Esophagus squamous epithelium (tissue), 5 donors: ENCODE measurements at regions not wholly inside any gene's neighbourhood (a gene's known extent, or its start where the extent isn't known, plus 50 kb on each side); places are given as distances from the start of the nearest gene placed in this dataset.
A peak's percentile ranks its signal among the peaks of the same experiment; 100 is the strongest.
"Not testable (repeated sequence)": the region's sequence is repeated elsewhere in the genome, so short reads cannot be mapped to it uniquely, and the experiment has no call there.

Experiments
- DNase-seq: peaks from one replicate; lab custom pipeline; 2025; lab: John Stamatoyannopoulos, UW
- H3K27ac ChIP-seq, 4 donors: fragments of 200-600 bp; sonication (generic); one replicate each; pipeline ENCODE4 v1.5.1; 2016 to 2019; ENCODE audit warnings: mild to moderate bottlenecking in 1 of 4
- H3K27me3 ChIP-seq, 4 donors: fragments of 200-600 bp; sonication (generic); 1 replicate in 3 of 4; 2 replicates in 1 of 4; pipeline versions ENCODE4 v1.5.1 to v1.6.0; 2017 to 2021; ENCODE audit warnings: antibody characterized with exemption in 1 of 4
- H3K36me3 ChIP-seq, 3 donors: fragments of 200-600 bp; sonication (generic); one replicate each; pipeline ENCODE4 v1.5.1; 2016 to 2019
- H3K4me1 ChIP-seq, 3 donors: fragments of 200-600 bp; sonication (generic); one replicate each; pipeline ENCODE4 v1.5.1; 2017 to 2019
- H3K4me3 ChIP-seq, 4 donors: fragments of 200-600 bp; sonication (generic); 1 replicate in 3 of 4; 2 replicates in 1 of 4; pipeline ENCODE4 v1.5.1; 2016 to 2019; ENCODE audit warnings: mild to moderate bottlenecking in 2 of 4, moderate library complexity in 1 of 4
- H3K9me3 ChIP-seq, 3 donors: fragments of 200-600 bp; sonication (generic); one replicate each; pipeline ENCODE4 v1.5.1; 2016 to 2019
- POLR2A ChIP-seq, 4 donors: fragments of 450-650 bp; IDR thresholded peaks; one replicate each; pipeline ENCODE4 v1.6.1; 2017; ENCODE audit warnings: antibody characterized with exemption in 4 of 4, mild to moderate bottlenecking in 4 of 4, moderate library complexity in 3 of 4
- WGBS, 2 donors: methylation state at CpG; one replicate each; pipeline ENCODE4 v1.1.5; 2018; 5-methylcytosine and 5-hydroxymethylcytosine counted together
- intact Hi-C: fragments of 100-400 bp; cut with DNase I; formaldehyde crosslinking; loops from one replicate; pipeline ENCODE4 v1.15.0; 2022
- TF ChIP-seq, protein P1 (sequence below), 6 experiments: fragments of 450-650 bp in 4 of 6; fragments of 200-600 bp in 2 of 6; sonication (generic) in 2 of 6; IDR thresholded peaks; one replicate each; pipeline ENCODE4 v1.5.1; 2016 to 2019; ENCODE audit warnings: antibody characterized with exemption in 6 of 6, mild to moderate bottlenecking in 4 of 6, moderate library complexity in 4 of 6
- donor health status: DM: yes; HTN: yes; CAD: no.

DNA sequence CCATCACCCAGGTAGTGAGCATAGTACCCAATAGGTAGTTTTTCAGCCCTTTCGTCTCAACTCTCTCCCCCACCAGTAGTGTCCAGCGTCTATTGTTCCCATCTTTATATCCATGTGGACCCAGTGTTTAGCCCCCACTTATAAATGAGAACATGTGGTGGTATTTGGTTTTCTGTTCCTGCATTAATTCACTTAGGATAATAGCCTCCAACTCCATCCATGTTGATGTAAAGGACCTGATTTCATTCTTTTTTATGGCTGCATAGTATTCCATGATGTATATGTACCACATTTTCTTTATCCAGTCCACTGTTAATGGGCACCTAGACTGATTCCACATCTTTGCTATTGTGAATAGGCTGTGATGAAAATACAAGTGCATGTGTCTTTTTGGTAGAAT, 51.3 kb downstream of the NACA2 start:
- H3K4me1 ChIP-seq, H3K36me3 ChIP-seq, H3K4me3 ChIP-seq, DNase-seq, H3K27ac ChIP-seq, H3K27me3 ChIP-seq, intact Hi-C loops: not testable (repeated sequence)
- 100% methylated on average over 2 of the region's 2 CpGs for WGBS, 2 donors
- peaks cover 0 to 10% (median 4%) of the 10 kb centered on the region in 3 donors for H3K9me3 ChIP-seq

- intact Hi-C loops = no loop called here
- peaks cover 0 to 5% (median 0%) of the 10 kb centered on the region in 4 donors for H3K27me3 ChIP-seq
Observed at GRCh38 chr17:61538480-61538879, 52.5 kb downstream of the NACA2 start.

GRCh38 chr17:61537264-61537771, 53.7 kb downstream of the NACA2 start:
- intact Hi-C loops = no loop called here
- Histone ChIP-seq H3K27me3 (no peaks in the 10 kb centered on the region), H3K27ac (no peak overlapping the region), H3K9me3 (peaks cover 0 to 10% (median 4%) of the 10 kb centered on the region in 3 donors), H3K36me3 (no peaks in the 10 kb centered on the region), H3K4me3 (no peak overlapping the region), H3K4me1 (no peaks in the 10 kb centered on the region)
- no peak for TF ChIP-seq POLR2A (IDR thresholded peaks at IDR 0.05)
- TF ChIP-seq, protein P1, sequence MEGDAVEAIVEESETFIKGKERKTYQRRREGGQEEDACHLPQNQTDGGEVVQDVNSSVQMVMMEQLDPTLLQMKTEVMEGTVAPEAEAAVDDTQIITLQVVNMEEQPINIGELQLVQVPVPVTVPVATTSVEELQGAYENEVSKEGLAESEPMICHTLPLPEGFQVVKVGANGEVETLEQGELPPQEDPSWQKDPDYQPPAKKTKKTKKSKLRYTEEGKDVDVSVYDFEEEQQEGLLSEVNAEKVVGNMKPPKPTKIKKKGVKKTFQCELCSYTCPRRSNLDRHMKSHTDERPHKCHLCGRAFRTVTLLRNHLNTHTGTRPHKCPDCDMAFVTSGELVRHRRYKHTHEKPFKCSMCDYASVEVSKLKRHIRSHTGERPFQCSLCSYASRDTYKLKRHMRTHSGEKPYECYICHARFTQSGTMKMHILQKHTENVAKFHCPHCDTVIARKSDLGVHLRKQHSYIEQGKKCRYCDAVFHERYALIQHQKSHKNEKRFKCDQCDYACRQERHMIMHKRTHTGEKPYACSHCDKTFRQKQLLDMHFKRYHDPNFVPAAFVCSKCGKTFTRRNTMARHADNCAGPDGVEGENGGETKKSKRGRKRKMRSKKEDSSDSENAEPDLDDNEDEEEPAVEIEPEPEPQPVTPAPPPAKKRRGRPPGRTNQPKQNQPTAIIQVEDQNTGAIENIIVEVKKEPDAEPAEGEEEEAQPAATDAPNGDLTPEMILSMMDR (IDR thresholded peaks at IDR 0.05) = no peak
- 81 to 83% methylated on average over 8 of the region's 8 CpGs for WGBS, 2 donors
- no peak for DNase-seq

More at GRCh38 chr17:61538480-61538879, 52.5 kb downstream of the NACA2 start:
- peaks cover 0 to 10% (median 4%) of the 10 kb centered on the region in 3 donors for H3K9me3 ChIP-seq
- no peaks in the 10 kb centered on the region for H3K36me3 ChIP-seq
- DNase-seq = no peak
- H3K4me1 ChIP-seq = no peaks in the 10 kb centered on the region
- no peak overlapping the region for H3K27ac ChIP-seq
- TF ChIP-seq, protein P1 (IDR thresholded peaks at IDR 0.05) = no peak
- TF ChIP-seq POLR2A (IDR thresholded peaks at IDR 0.05) = no peak
- H3K4me3 ChIP-seq = no peak overlapping the region

- TF ChIP-seq POLR2A (IDR thresholded peaks at IDR 0.05) = no peak
- TF ChIP-seq, protein P1 (IDR thresholded peaks at IDR 0.05) = no peak
- no peak for DNase-seq
- peak overlapping the region in 1 of 4 donors; percentile 42 for H3K4me3 ChIP-seq
- H3K27ac ChIP-seq = no peak overlapping the region
- no peaks in the 10 kb centered on the region for H3K36me3 ChIP-seq
- no peaks in the 10 kb centered on the region for H3K27me3 ChIP-seq
- intact Hi-C loops = no loop called here
- H3K4me1 ChIP-seq = no peaks in the 10 kb centered on the region
- WGBS, 2 donors = 51 to 68% methylated on average over 5 of the region's 5 CpGs
- peaks cover 0 to 10% (median 4%) of the 10 kb centered on the region in 3 donors for H3K9me3 ChIP-seq
Observed at GRCh38 chr17:61536422-61536955, 54.5 kb downstream of the NACA2 start.
